ENCODE measurements at regions not wholly inside any gene's neighbourhood (a gene's known extent, or its start where the extent isn't known, plus 50 kb on each side); places are given as distances from the start of the nearest gene placed in this dataset.

- TF ChIP-seq ELK4 (IDR thresholded peaks at IDR 0.05; ENCODE audit: borderline replicate concordance, low read depth, low read length) = no peak
- no peak for TF ChIP-seq KLF9 (tag by site-specific recombination; IDR thresholded peaks at IDR 0.05; ENCODE audit: low read depth)
- TF ChIP-seq ZNF664 (tag by site-specific recombination; IDR thresholded peaks at IDR 0.05) = no peak
These were observed 111.3 kb upstream of the LHX1 start (continued) for GRCh38 chr17:36825951-36826350.

- Histone ChIP-seq H3K4me1 (ENCODE audit: control insufficient read depth, insufficient read depth, low read length) (no peaks in the 10 kb centered on the region), H3K27ac (ENCODE audit: extremely low read depth, low read depth, low read length) (no peak overlapping the region), H3K4me3 (ENCODE audit: low read depth, low read length) (no peak overlapping the region), H3K9me3 (ENCODE audit: control insufficient read depth, insufficient read depth, low read depth, low read length) (no peaks in the 10 kb centered on the region), H3K36me3 (ENCODE audit: control insufficient read depth in 2 of 2, insufficient read depth in 1 of 2, low read length in 2 of 2) (no peaks in the 10 kb centered on the region)
- no peak for TF ChIP-seq ZNF530 (tag by site-specific recombination; IDR thresholded peaks at IDR 0.05; ENCODE audit: low read depth)
- no peak for TF ChIP-seq ZNF214 (tag by site-specific recombination; IDR thresholded peaks at IDR 0.05; ENCODE audit: borderline replicate concordance)
- POLR2A ChIA-PET = no interaction called here
- CTCF ChIA-PET = no interaction called here
These were observed 110.2 kb upstream of the LHX1 start for GRCh38 chr17:36827081-36827480.

- ChIA-PET POLR2A (no interaction called here), CTCF (no interaction called here)
- TF ChIP-seq ZNF555 (tag by site-specific recombination; conservative IDR thresholded peaks at IDR 0.05) (no peak), ZNF629 (tag by site-specific recombination; IDR thresholded peaks at IDR 0.05) (no peak), REPIN1 (tag by site-specific recombination; IDR thresholded peaks at IDR 0.05; ENCODE audit: low read depth) (no peak), ZSCAN18 (tag by site-specific recombination; IDR thresholded peaks at IDR 0.05) (no peak), ZNF19 (tag by site-specific recombination; IDR thresholded peaks at IDR 0.05; ENCODE audit: low read depth) (no peak), BCL11B (tag by site-specific recombination; IDR thresholded peaks at IDR 0.05; ENCODE audit: low read depth) (no peak), ZNF433 (tag by site-specific recombination; IDR thresholded peaks at IDR 0.05; ENCODE audit: low read depth) (no peak), HOXA7 (CRISPR knock-in tag; IDR thresholded peaks at IDR 0.05; ENCODE audit: borderline replicate concordance) (no peak), ZNF768 (tag by site-specific recombination; IDR thresholded peaks at IDR 0.05) (no peak), ZXDB (tag by site-specific recombination; IDR thresholded peaks at IDR 0.05) (no peak), ZNF366 (tag by site-specific recombination; conservative IDR thresholded peaks at IDR 0.05) (no peak), ZFHX2 (tag by site-specific recombination; conservative IDR thresholded peaks at IDR 0.05) (no peak), MYNN (tag by site-specific recombination; IDR thresholded peaks at IDR 0.05; ENCODE audit: borderline replicate concordance) (no peak), ZNF37A (tag by site-specific recombination; IDR thresholded peaks at IDR 0.05) (no peak), ATF2 (tag by site-specific recombination; IDR thresholded peaks at IDR 0.05; ENCODE audit: low read depth) (no peak), ZNF654 (tag by site-specific recombination; IDR thresholded peaks at IDR 0.05; ENCODE audit: low read depth) (no peak), ZNF26 (tag by site-specific recombination; IDR thresholded peaks at IDR 0.05) (no peak), ZNF416 (tag by site-specific recombination; IDR thresholded peaks at IDR 0.05) (no peak), ZNF670 (tag by site-specific recombination; IDR thresholded peaks at IDR 0.05; ENCODE audit: low read depth) (no peak)
These were observed 107.6 kb upstream of the LHX1 start for GRCh38 chr17:36829676-36830075.

More at GRCh38 chr17:36829676-36830075, 107.6 kb upstream of the LHX1 start:
- Histone ChIP-seq H3K4me3 (ENCODE audit: low read depth, low read length) (no peak overlapping the region), H3K4me1 (ENCODE audit: control insufficient read depth, insufficient read depth, low read length) (no peaks in the 10 kb centered on the region), H3K27ac (ENCODE audit: extremely low read depth, low read depth, low read length) (no peak overlapping the region), H3K9me3 (ENCODE audit: control insufficient read depth, insufficient read depth, low read depth, low read length) (no peaks in the 10 kb centered on the region), H3K36me3 (ENCODE audit: control insufficient read depth in 2 of 2, insufficient read depth in 1 of 2, low read length in 2 of 2) (no peaks in the 10 kb centered on the region)

Data from HEK293 (cell line).